ENCODE measurements at regions not wholly inside any gene's neighbourhood (a gene's known extent, or its start where the extent isn't known, plus 50 kb on each side); places are given as distances from the start of the nearest gene placed in this dataset.
"Not testable (repeated sequence)": the region's sequence is repeated elsewhere in the genome, so short reads cannot be mapped to it uniquely, and the experiment has no call there.

GRCh38 chr9:103245369-103245768, 250.2 kb downstream of the CYLC2 start:
- no peak for ATAC-seq (replicated peaks; ENCODE audit: extremely low read depth, poor library complexity, severe bottlenecking)
- H3K36me3 Mint-ChIP-seq (ENCODE audit: insufficient read depth), result no peaks in the 10 kb centered on the region
- H3K4me1 Mint-ChIP-seq, result no peaks in the 10 kb centered on the region
- no peak for DNase-seq (ENCODE audit: low spot score in 2 of 2)
- H3K27ac Mint-ChIP-seq (ENCODE audit: low read depth), result no peak overlapping the region
- H3K27me3 Mint-ChIP-seq, result no peaks in the 10 kb centered on the region
- H3K9me3 Mint-ChIP-seq, result peaks cover 26% of the 10 kb centered on the region
- no peak overlapping the region for H3K4me3 Mint-ChIP-seq

- Mint-ChIP-seq H3K4me1 (no peaks in the 10 kb centered on the region), H3K4me3 (no peak overlapping the region), H3K27me3 (no peaks in the 10 kb centered on the region), H3K27ac (ENCODE audit: low read depth) (no peak overlapping the region), H3K36me3 (ENCODE audit: insufficient read depth) (no peaks in the 10 kb centered on the region), H3K9me3 (peaks cover 28% of the 10 kb centered on the region)
- ATAC-seq (replicated peaks; ENCODE audit: extremely low read depth, poor library complexity, severe bottlenecking), result no peak
- no peak for DNase-seq (ENCODE audit: low spot score in 2 of 2)
Measured at GRCh38 chr9:103261951-103262350, 266.8 kb downstream of the CYLC2 start.

GRCh38 chr9:103266064-103266463, 270.9 kb downstream of the CYLC2 start:
- Mint-ChIP-seq H3K27me3 (no peaks in the 10 kb centered on the region), H3K27ac (ENCODE audit: low read depth) (no peak overlapping the region)
- ATAC-seq (replicated peaks; ENCODE audit: extremely low read depth, poor library complexity, severe bottlenecking), result no peak

GRCh38 chr9:103277240-103277639, 282.1 kb downstream of the CYLC2 start:
- Mint-ChIP-seq H3K36me3 (ENCODE audit: insufficient read depth) (no peaks in the 10 kb centered on the region), H3K4me1 (no peaks in the 10 kb centered on the region), H3K9me3 (peaks cover 36% of the 10 kb centered on the region), H3K27me3 (no peaks in the 10 kb centered on the region), H3K4me3 (no peak overlapping the region), H3K27ac (ENCODE audit: low read depth) (no peak overlapping the region)
- no peak for ATAC-seq (replicated peaks; ENCODE audit: extremely low read depth, poor library complexity, severe bottlenecking)
- DNase-seq (ENCODE audit: low spot score in 2 of 2), result no peak

More at GRCh38 chr9:103266064-103266463, 270.9 kb downstream of the CYLC2 start:
- no peaks in the 10 kb centered on the region for H3K4me1 Mint-ChIP-seq
- H3K9me3 Mint-ChIP-seq, result peaks cover 24% of the 10 kb centered on the region
- no peak for DNase-seq (ENCODE audit: low spot score in 2 of 2)
- H3K36me3 Mint-ChIP-seq (ENCODE audit: insufficient read depth), result no peaks in the 10 kb centered on the region
- H3K4me3 Mint-ChIP-seq, result no peak overlapping the region

GRCh38 chr9:103281126-103281525, 286.0 kb downstream of the CYLC2 start:
- H3K36me3 Mint-ChIP-seq (ENCODE audit: insufficient read depth), result no peaks in the 10 kb centered on the region
- H3K27ac Mint-ChIP-seq (ENCODE audit: low read depth), result no peak overlapping the region
- no peak overlapping the region for H3K4me3 Mint-ChIP-seq
- DNase-seq (ENCODE audit: low spot score in 2 of 2) (no peak), ATAC-seq (replicated peaks; ENCODE audit: extremely low read depth, poor library complexity, severe bottlenecking) (no peak)
- H3K4me1 Mint-ChIP-seq, result no peaks in the 10 kb centered on the region
- no peaks in the 10 kb centered on the region for H3K27me3 Mint-ChIP-seq
- H3K9me3 Mint-ChIP-seq, result peaks cover 11% of the 10 kb centered on the region

GRCh38 chr9:103287361-103287760, 292.2 kb downstream of the CYLC2 start:
- no peak for ATAC-seq (replicated peaks; ENCODE audit: extremely low read depth, poor library complexity, severe bottlenecking)
- no peaks in the 10 kb centered on the region for H3K36me3 Mint-ChIP-seq (ENCODE audit: insufficient read depth)
- H3K9me3 Mint-ChIP-seq, result peaks cover 13% of the 10 kb centered on the region
- no peak overlapping the region for H3K27ac Mint-ChIP-seq (ENCODE audit: low read depth)
- no peaks in the 10 kb centered on the region for H3K4me1 Mint-ChIP-seq
- no peak overlapping the region for H3K4me3 Mint-ChIP-seq
- no peak for DNase-seq (ENCODE audit: low spot score in 2 of 2)
- no peaks in the 10 kb centered on the region for H3K27me3 Mint-ChIP-seq

GRCh38 chr9:103296189-103296588, 301.1 kb downstream of the CYLC2 start:
- H3K36me3 Mint-ChIP-seq (ENCODE audit: insufficient read depth), result no peaks in the 10 kb centered on the region
- no peaks in the 10 kb centered on the region for H3K27me3 Mint-ChIP-seq
- DNase-seq (ENCODE audit: low spot score in 2 of 2) (no peak), ATAC-seq (replicated peaks; ENCODE audit: extremely low read depth, poor library complexity, severe bottlenecking) (no peak)
- H3K9me3 Mint-ChIP-seq, result peaks cover 13% of the 10 kb centered on the region
- H3K4me1 Mint-ChIP-seq, result no peaks in the 10 kb centered on the region
- H3K4me3 Mint-ChIP-seq, result no peak overlapping the region
- H3K27ac Mint-ChIP-seq (ENCODE audit: low read depth), result no peak overlapping the region

- H3K4me3 Mint-ChIP-seq, result no peak overlapping the region
- ATAC-seq (replicated peaks; ENCODE audit: extremely low read depth, poor library complexity, severe bottlenecking), result no peak
- no peak for DNase-seq (ENCODE audit: low spot score in 2 of 2)
- no peaks in the 10 kb centered on the region for H3K27me3 Mint-ChIP-seq
- no peak overlapping the region for H3K27ac Mint-ChIP-seq (ENCODE audit: low read depth)
- H3K9me3 Mint-ChIP-seq, result peaks cover 13% of the 10 kb centered on the region
- no peaks in the 10 kb centered on the region for H3K4me1 Mint-ChIP-seq
- no peaks in the 10 kb centered on the region for H3K36me3 Mint-ChIP-seq (ENCODE audit: insufficient read depth)
Measured at GRCh38 chr9:103301051-103301450, 305.9 kb downstream of the CYLC2 start.

GRCh38 chr9:103304797-103305196, 309.7 kb downstream of the CYLC2 start:
- DNase-seq (ENCODE audit: low spot score in 2 of 2), result no peak
- ATAC-seq (replicated peaks; ENCODE audit: extremely low read depth, poor library complexity, severe bottlenecking), result no peak
- H3K4me3 Mint-ChIP-seq, result no peak overlapping the region
- H3K27ac Mint-ChIP-seq (ENCODE audit: low read depth), result no peak overlapping the region
- H3K4me1 Mint-ChIP-seq, result no peaks in the 10 kb centered on the region
- H3K36me3 Mint-ChIP-seq (ENCODE audit: insufficient read depth), result no peaks in the 10 kb centered on the region
- H3K9me3 Mint-ChIP-seq, result peaks cover 8% of the 10 kb centered on the region
- no peaks in the 10 kb centered on the region for H3K27me3 Mint-ChIP-seq

- H3K4me3 Mint-ChIP-seq, result no peak overlapping the region
- H3K4me1 Mint-ChIP-seq, result no peaks in the 10 kb centered on the region
- no peak overlapping the region for H3K27ac Mint-ChIP-seq (ENCODE audit: low read depth)
- no peaks in the 10 kb centered on the region for H3K36me3 Mint-ChIP-seq (ENCODE audit: insufficient read depth)
- DNase-seq (ENCODE audit: low spot score in 2 of 2) (no peak), ATAC-seq (replicated peaks; ENCODE audit: extremely low read depth, poor library complexity, severe bottlenecking) (no peak)
- no peaks in the 10 kb centered on the region for H3K27me3 Mint-ChIP-seq
- H3K9me3 Mint-ChIP-seq, result no peaks in the 10 kb centered on the region
Measured at GRCh38 chr9:103319979-103320378, 324.8 kb downstream of the CYLC2 start.

- H3K9me3 Mint-ChIP-seq, result peaks cover 5% of the 10 kb centered on the region
- no peak overlapping the region for H3K27ac Mint-ChIP-seq (ENCODE audit: low read depth)
- no peaks in the 10 kb centered on the region for H3K27me3 Mint-ChIP-seq
- H3K36me3 Mint-ChIP-seq (ENCODE audit: insufficient read depth), result no peaks in the 10 kb centered on the region
- H3K4me3 Mint-ChIP-seq, result no peak overlapping the region
- H3K4me1 Mint-ChIP-seq, result no peaks in the 10 kb centered on the region
- no peak for ATAC-seq (replicated peaks; ENCODE audit: extremely low read depth, poor library complexity, severe bottlenecking)
- DNase-seq (ENCODE audit: low spot score in 2 of 2), result no peak
Measured at GRCh38 chr9:103323699-103324098, 328.6 kb downstream of the CYLC2 start.

- no peak overlapping the region for H3K27ac Mint-ChIP-seq (ENCODE audit: low read depth)
- H3K4me1 Mint-ChIP-seq, result no peaks in the 10 kb centered on the region
- H3K27me3 Mint-ChIP-seq, result no peaks in the 10 kb centered on the region
- no peak overlapping the region for H3K4me3 Mint-ChIP-seq
- DNase-seq (ENCODE audit: low spot score in 2 of 2), result no peak
- H3K36me3 Mint-ChIP-seq (ENCODE audit: insufficient read depth), result no peaks in the 10 kb centered on the region
- H3K9me3 Mint-ChIP-seq, result peaks cover 27% of the 10 kb centered on the region
- ATAC-seq (replicated peaks; ENCODE audit: extremely low read depth, poor library complexity, severe bottlenecking), result no peak
Measured at GRCh38 chr9:103335461-103335860, 340.3 kb downstream of the CYLC2 start.

- Mint-ChIP-seq H3K9me3 (peaks cover 26% of the 10 kb centered on the region), H3K36me3 (ENCODE audit: insufficient read depth) (peaks cover 2% of the 10 kb centered on the region), H3K27me3 (no peaks in the 10 kb centered on the region), H3K27ac (ENCODE audit: low read depth) (no peak overlapping the region), H3K4me3 (no peak overlapping the region), H3K4me1 (no peaks in the 10 kb centered on the region)
- ATAC-seq (replicated peaks; ENCODE audit: extremely low read depth, poor library complexity, severe bottlenecking) (no peak), DNase-seq (ENCODE audit: low spot score in 2 of 2) (no peak)
Measured at GRCh38 chr9:103355000-103355399, 359.9 kb downstream of the CYLC2 start.

GRCh38 chr9:103357980-103358379, 362.8 kb downstream of the CYLC2 start:
- not testable (repeated sequence) for H3K4me1 Mint-ChIP-seq; H3K27me3 Mint-ChIP-seq; H3K27ac Mint-ChIP-seq (ENCODE audit: low read depth)

More at GRCh38 chr9:103357980-103358379, 362.8 kb downstream of the CYLC2 start:
- H3K9me3 Mint-ChIP-seq, result peaks cover 33% of the 10 kb centered on the region
- not testable (repeated sequence) for H3K36me3 Mint-ChIP-seq (ENCODE audit: insufficient read depth); H3K4me3 Mint-ChIP-seq; DNase-seq (ENCODE audit: low spot score in 2 of 2); ATAC-seq (replicated peaks; ENCODE audit: extremely low read depth, poor library complexity, severe bottlenecking)
